ENCODE measurements at regions not wholly inside any gene's neighbourhood (a gene's known extent, or its start where the extent isn't known, plus 50 kb on each side); places are given as distances from the start of the nearest gene placed in this dataset.

DNA sequence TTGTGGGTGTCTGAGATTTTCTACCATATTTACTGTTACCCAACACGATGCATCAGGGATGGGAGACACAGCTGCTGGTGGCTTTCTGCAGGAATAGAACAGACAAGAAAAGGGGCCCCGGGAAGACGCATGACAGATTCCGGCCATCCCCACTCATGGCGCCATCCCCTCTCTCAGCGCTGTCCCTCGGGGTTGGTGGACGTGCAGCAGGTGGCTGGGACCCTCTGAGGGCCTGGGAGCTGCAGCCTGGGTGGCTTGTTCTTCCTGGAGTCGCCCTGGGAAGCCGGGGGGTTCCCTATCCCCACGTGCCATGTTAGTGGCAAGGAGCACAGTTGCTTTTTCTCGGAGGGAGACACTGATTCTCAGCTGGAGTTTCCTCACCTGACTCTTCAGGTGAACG, 1123.3 kb downstream of the BRD1 start:
- DNase-seq (ENCODE audit: low read depth in 2 of 3, low spot score in 2 of 3) = no peak

DNA sequence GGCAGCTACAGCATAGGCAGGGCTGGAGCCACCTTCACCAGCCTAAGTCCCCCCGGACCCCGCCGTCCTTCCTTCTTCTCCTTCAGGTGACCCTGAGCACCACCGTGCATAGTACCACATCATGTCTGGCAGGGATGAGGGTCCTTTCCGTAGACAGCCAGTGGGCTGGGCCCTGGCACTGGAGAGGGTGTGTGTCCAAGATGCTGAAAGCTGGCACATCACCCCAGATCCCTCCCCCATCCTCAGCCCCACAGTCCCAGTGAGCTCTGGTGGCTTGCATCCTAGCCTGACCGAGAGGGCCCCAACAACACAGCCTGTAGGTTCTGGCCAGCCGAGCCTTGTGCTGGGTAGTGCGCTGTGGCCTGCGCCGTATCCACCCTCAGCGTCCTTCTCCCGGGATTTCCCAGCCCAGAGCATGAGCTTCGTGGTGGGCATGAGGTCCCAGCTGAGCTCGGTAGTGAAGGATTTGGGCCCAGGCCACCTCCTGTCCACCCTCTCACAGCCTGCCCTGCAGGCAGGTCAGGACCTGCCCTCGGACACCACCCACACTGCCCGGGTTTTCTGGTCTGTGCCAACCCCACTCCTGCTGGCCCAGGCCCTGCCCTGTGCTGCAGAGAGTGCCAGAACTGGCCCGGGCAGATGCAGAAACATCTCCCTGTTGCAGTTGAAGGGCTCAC, 1124.3 kb downstream of the BRD1 start:
- DNase-seq (ENCODE audit: low read depth in 2 of 3, low spot score in 2 of 3) = no peak

DNA sequence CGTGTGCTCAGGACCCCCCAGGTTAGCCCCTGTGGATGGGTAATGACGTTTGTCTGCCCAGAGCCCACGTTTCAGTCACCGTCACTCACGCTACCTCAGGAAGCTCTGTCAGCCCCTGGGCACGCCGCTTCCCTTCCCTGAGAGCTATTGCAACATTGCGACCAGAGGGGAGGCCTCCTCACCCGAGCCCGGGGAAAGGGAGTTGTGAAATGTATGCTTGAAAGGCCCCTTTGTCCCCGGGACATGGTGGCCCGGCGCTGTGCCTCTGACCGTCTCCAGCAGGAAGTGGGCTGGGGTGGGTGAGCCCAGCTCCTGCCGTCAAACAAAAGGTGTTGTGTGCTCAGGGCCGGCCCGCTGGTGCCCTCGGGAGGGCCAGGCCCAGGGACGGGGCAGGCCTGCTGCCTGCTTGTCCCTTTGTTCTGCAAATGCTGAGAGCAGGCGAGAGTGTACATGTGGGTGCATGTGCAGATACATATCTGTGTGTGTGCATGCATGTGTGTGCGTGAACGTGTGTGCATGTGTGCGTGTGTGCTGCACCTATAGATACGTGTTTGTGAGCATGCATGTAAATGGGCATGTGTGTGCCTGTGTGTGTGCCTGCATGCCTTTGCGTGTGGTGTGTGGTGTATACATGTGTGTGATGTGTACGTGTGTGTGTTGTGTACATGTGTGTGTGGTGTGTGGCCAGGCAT, 1125.0 kb downstream of the BRD1 start:
- DNase-seq (ENCODE audit: low read depth in 2 of 3, low spot score in 2 of 3) = peak in 2 of 3 donors; percentile 9 to 48

- no peak for DNase-seq (ENCODE audit: low read depth in 2 of 3, low spot score in 2 of 3)
Measured at GRCh38 chr22:48701296-48702030, 1126.2 kb downstream of the BRD1 start.

DNA sequence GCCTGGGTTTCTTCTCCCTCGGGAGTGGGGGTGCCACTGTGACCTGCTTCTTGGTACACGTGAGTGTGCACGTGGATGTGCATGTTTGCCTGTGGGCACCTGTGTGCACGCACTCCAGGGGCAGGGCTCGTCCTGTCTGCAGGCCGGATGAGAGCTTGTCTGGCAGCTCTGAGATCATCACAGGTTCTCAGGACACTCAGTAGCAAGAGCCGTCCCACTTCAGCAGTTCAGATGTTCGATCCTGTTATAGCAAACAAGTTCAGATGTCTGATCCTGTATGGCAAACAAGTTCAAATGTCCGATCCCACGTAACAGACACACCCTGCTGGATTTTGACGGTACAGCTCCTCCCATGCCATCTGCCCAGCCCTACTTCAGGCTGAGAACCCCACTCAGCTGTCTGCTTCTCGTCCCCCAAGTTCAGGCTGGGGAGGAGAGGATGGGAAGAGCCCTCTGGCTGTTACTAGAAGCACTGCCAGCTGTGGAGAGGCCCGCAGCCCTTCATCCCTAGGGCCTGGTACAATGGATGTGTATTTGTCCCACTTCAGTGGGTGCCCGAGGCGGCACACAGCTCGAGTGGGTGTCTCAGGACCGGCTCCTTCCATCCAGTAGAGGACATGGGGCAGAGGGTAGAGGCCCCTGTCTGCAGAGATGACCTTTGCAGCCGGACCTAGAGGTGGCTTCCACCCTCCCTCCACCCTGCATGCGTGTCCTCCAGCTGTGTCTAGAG, 1126.9 kb downstream of the BRD1 start:
- no peak for DNase-seq (ENCODE audit: low read depth in 2 of 3, low spot score in 2 of 3)

- DNase-seq (ENCODE audit: low read depth in 2 of 3, low spot score in 2 of 3) = no peak
Measured at GRCh38 chr22:48700180-48700565, 1127.5 kb downstream of the BRD1 start.

DNA sequence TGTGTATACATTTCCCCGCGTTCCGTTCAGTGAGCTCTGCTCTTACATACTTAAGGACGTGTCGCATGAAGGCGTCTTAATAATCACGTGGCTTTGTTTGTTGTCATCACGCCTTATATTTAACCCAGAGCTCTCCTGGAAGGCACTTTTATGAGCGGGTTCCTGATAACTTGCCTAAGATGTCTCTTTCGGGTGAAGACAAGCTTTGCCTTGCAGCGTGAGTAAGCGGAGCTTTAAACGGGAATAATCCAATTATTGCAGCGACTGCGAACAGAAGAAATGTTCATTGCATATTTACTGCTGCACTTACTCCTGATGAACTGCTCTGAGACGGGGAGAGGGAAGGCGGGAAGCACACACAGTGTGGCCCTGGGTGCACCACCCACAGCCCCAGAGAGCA, 1128.2 kb downstream of the BRD1 start:
- no peak for DNase-seq (ENCODE audit: low read depth in 2 of 3, low spot score in 2 of 3)

- no peak for DNase-seq (ENCODE audit: low read depth in 2 of 3, low spot score in 2 of 3)
Measured at GRCh38 chr22:48698618-48699017, 1129.1 kb downstream of the BRD1 start.

- DNase-seq (ENCODE audit: low read depth in 2 of 3, low spot score in 2 of 3) = no peak
Measured at GRCh38 chr22:48697694-48698276, 1129.9 kb downstream of the BRD1 start.

GRCh38 chr22:48697223-48697622, 1130.5 kb downstream of the BRD1 start:
- DNase-seq (ENCODE audit: low read depth in 2 of 3, low spot score in 2 of 3) = no peak

DNA sequence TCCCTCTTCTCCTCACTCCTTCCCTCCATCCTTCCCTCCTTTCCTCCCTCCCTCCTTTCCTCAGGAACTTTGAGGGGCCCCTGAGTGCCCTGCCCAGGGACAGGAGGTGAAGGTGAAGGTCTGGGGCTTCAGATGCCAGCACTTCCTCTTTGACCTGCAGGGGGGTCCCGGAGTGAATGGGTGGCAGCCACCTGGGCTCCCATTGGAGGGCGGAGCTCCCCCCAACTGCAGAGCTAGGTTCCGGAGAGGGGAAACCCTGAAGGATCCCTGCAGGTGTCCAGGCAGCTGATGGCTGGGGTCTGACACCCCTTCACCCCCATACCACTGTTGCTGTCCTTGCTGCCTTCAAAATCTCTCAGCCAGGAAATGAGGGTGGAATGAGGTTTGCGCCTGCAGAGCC, 1131.3 kb downstream of the BRD1 start:
- DNase-seq (ENCODE audit: low read depth in 2 of 3, low spot score in 2 of 3) = no peak

- no peak for DNase-seq (ENCODE audit: low read depth in 2 of 3, low spot score in 2 of 3)
Measured at GRCh38 chr22:48695731-48696305, 1131.9 kb downstream of the BRD1 start.

GRCh38 chr22:48695251-48695650, 1132.4 kb downstream of the BRD1 start:
- DNase-seq (ENCODE audit: low read depth in 2 of 3, low spot score in 2 of 3) = no peak

DNA sequence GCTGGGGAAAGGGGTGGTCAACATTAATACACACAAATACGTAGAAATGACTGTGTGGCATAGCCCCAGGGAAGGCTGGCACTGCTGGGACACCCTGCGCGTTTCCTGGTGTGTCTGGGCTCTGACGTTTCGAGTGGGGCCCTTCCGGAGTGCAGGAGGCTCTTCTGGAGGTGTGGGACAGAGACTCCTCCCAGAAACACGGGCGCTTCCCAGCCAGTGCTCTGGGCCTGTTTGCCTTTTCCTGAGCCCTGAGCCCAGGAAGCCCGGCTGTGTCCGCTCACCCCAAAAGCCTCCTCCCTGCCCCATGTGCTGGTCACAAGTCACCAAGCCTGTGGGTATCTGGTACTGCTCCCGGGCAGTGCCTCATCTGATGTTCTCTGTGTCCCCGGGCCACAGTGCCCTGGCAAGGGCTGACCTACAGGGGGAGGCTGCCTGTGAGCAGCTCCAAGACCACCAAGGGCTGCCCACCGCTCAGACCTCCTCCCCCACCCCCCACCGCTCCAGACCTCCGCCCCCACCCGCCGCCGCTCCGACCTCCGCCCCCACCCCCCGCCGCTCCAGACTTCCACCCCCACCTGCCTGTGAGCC, 1133.3 kb downstream of the BRD1 start:
- DNase-seq (ENCODE audit: low read depth in 2 of 3, low spot score in 2 of 3) = no peak

GRCh38 chr22:48693377-48694135, 1134.1 kb downstream of the BRD1 start:
- DNase-seq (ENCODE audit: low read depth in 2 of 3, low spot score in 2 of 3) = no peak

DNA sequence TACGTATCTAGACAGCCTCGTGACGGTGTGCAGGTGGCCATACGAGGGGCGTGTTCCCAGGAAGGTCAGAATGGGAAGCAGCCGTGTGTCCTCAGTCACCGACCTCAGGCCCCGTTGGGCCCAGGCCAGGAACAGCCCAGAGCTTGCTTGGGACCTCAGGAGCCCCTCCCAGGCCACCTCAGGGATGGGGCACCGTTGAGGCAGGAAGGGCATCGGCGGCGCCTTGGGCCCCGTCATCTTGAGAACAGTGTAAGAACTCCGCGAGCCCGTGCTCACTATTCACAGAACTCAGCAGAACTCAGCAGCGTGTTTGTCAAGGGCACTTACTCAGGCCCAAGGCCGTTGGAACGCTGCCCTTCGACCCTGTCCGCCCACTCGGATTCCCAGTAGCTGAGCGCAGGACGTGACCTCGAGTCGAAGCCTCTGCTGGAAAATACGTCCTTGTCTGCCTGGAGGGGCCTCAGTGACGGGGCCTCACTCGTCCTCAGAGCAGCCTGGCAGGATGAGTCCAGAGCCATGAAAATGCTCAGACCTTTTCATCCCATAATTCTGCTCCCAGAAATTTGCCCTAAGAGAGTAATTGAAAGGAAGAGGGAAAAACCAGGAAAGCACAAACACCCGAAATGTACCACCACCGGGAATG, 1134.8 kb downstream of the BRD1 start:
- DNase-seq (ENCODE audit: low read depth in 2 of 3, low spot score in 2 of 3) = no peak

- no peak for DNase-seq (ENCODE audit: low read depth in 2 of 3, low spot score in 2 of 3)
Measured at GRCh38 chr22:48691431-48691851, 1136.2 kb downstream of the BRD1 start.

DNA sequence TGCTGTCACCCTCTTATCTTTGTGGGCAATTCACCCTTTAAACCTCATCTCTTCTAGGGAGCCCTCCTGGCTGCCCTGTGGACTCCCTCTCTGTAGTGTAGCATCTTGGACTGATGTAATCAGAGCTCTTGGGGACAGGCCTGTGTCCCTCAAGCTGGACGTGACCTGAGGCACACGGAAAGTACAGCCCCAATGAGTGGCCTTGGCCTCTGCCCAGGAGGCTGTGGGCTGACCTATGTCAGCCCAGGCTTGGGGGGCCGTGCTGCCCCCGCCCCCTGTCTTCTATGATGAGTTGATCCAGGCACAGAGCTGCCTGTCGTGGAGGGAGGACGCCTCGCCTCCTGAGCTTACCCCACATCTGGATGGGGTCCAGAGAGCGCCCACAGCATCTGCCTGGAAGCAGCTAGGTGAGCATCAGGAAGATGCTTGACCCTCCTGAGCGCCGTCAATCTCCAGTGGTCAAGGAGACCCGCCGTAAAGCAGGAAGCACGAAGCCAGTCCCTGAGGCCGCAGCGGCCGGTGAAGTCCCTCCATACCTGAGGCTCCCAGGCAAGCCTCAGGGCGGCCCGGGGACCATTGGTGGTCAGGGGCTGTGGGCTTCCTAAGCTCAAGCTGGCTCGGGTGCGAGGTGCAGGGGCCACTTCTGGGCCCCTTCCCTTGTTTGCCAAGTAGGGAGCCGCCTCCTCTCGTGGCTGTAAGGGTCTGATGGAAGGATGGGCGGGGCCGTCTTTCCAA, 1136.9 kb downstream of the BRD1 start:
- DNase-seq (ENCODE audit: low read depth in 2 of 3, low spot score in 2 of 3) = no peak

Data from hematopoietic multipotent progenitor cell (in vitro differentiated cells).